ENCODE measurements at regions not wholly inside any gene's neighbourhood (a gene's known extent, or its start where the extent isn't known, plus 50 kb on each side); places are given as distances from the start of the nearest gene placed in this dataset.

DNA sequence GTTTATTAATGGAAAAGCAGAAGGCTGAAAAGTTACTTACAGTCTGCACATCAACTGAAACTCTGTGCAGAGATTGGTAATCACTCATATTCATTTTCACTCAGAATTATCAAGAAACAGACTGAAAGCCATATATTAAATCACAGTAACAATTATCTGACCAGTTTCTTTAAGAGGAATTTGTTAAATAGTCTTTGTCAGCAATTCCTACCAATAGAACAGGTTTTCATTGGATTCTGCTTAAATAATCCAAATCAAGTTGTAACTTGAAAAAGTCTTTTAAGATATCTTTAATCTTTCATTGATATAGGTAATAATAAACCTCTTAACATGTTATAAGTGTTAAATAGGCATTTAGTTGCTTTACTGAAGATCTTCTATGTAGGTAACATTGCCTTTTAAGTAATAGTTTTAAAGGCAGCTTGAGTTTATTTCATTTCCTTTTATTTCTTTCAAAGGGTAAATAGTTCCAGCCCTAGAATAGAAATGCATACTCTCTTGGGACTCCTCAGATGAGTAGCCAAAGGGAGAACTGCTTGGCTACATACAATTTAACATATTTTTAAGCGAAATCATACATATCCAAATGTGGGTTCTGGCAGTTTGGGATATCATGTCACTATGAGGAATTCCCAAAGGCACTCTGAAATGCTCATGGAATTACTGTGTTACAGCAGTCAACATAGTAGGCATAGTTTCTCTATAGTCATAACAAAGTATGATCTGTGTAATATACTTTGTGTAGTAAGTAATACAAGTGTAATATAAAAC is 326.0 kb upstream of the SPRY2 start:
- TF ChIP-seq, protein P1, sequence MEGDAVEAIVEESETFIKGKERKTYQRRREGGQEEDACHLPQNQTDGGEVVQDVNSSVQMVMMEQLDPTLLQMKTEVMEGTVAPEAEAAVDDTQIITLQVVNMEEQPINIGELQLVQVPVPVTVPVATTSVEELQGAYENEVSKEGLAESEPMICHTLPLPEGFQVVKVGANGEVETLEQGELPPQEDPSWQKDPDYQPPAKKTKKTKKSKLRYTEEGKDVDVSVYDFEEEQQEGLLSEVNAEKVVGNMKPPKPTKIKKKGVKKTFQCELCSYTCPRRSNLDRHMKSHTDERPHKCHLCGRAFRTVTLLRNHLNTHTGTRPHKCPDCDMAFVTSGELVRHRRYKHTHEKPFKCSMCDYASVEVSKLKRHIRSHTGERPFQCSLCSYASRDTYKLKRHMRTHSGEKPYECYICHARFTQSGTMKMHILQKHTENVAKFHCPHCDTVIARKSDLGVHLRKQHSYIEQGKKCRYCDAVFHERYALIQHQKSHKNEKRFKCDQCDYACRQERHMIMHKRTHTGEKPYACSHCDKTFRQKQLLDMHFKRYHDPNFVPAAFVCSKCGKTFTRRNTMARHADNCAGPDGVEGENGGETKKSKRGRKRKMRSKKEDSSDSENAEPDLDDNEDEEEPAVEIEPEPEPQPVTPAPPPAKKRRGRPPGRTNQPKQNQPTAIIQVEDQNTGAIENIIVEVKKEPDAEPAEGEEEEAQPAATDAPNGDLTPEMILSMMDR (IDR thresholded peaks at IDR 0.05; ENCODE audit: low read depth, low read length), result no peak
- no peak overlapping the region for H3K4me3 ChIP-seq (ENCODE audit: low read depth, low read length)

DNA sequence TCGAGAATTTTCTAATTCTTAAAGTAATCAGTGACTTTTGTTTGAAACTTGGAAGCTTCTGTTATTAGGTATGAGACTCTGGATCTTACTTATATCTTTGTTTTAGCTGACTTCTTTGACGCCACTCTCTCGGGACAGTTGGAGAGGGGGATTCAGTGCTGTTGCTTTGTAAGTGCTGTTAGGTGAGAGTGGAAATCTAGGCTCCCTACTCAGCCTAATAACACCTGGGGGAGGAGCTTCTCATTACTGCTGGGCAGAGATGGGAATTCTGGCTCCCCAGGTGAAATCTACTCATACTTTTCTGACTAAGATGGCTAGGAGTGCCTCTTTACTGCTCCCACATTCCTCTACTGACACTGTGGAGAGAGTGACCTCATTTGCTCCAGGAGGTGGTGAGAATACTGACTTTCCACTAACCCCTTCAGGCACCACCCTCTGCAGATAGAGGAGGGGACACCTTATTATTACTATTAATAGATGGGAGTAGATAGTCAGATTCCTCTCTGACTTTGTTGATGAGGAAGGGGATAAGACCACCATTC is 324.9 kb upstream of the SPRY2 start:
- TF ChIP-seq, protein P1 (IDR thresholded peaks at IDR 0.05; ENCODE audit: low read depth, low read length), result no peak
- H3K4me3 ChIP-seq (ENCODE audit: low read depth, low read length), result no peak overlapping the region

GRCh38 chr13:80664950-80665349 is 324.0 kb upstream of the SPRY2 start:
- no peak overlapping the region for H3K4me3 ChIP-seq (ENCODE audit: low read depth, low read length)
- TF ChIP-seq, protein P1 (IDR thresholded peaks at IDR 0.05; ENCODE audit: low read depth, low read length), result no peak

DNA sequence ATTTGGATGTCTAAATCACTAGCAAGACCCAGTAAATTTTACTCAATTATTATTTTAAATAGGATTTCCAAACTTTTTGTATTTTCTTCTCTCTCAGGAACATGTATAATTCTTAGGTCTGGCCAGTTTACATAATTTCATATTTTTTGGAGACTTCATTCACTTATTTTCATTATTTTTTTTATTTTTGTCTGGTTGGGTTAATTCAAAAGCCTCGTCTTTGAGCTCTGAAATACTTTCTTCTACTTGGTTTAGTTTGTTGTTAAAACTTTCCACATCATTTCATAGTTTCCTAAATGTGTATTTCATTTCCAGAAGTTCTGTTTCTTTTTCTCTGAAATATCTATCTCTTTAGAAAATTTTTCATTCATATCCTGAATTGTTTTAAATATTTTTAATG is 322.9 kb upstream of the SPRY2 start:
- H3K4me3 ChIP-seq (ENCODE audit: low read depth, low read length), result no peak overlapping the region
- TF ChIP-seq, protein P1 (IDR thresholded peaks at IDR 0.05; ENCODE audit: low read depth, low read length), result no peak

- TF ChIP-seq, protein P1 (IDR thresholded peaks at IDR 0.05; ENCODE audit: low read depth, low read length), result no peak
- H3K4me3 ChIP-seq (ENCODE audit: low read depth, low read length), result no peak overlapping the region
Measured at GRCh38 chr13:80658705-80659104, 317.8 kb upstream of the SPRY2 start.

GRCh38 chr13:80656512-80656904 is 315.6 kb upstream of the SPRY2 start:
- TF ChIP-seq, protein P1 (IDR thresholded peaks at IDR 0.05; ENCODE audit: low read depth, low read length), result no peak
- H3K4me3 ChIP-seq (ENCODE audit: low read depth, low read length), result no peak overlapping the region

DNA sequence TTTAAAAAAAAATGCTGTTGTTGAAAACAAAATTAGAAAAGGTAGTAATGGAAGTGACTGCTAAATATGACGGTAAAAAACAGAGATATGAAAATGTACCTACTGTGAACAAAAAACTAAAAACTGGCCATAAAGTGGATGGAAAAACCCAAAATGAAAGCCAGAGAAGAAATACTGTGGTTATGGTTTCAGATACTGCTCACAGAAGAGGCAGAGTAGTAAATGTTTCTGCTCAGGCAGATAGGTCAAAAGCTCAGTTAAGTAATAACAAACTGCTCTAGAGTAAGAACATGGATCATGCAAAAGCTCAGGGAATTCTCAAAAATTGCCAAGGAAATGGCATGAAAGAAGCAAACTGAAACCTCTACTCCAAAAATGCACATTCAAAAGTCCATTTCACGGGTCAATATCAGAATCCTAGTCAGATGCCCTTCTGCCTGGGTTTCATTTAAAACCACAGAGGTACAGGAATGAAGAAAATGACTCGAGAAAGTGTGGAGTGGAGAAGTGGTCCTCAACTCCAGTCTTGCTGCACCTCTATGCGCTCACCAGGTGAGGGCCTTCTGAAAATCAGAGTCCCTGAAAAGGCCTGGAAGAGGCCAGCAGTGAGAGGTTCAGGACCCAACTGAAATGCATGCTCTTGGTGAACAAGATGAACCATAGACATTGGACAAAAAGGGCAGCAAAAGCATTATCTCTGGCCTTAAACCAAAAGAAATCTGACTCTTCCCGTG is 315.0 kb upstream of the SPRY2 start:
- TF ChIP-seq, protein P1 (IDR thresholded peaks at IDR 0.05; ENCODE audit: low read depth, low read length), result no peak
- no peak overlapping the region for H3K4me3 ChIP-seq (ENCODE audit: low read depth, low read length)

Measured in WI38 (cell line).